ENCODE measurements at regions not wholly inside any gene's neighbourhood (a gene's known extent, or its start where the extent isn't known, plus 50 kb on each side); places are given as distances from the start of the nearest gene placed in this dataset.

DNA sequence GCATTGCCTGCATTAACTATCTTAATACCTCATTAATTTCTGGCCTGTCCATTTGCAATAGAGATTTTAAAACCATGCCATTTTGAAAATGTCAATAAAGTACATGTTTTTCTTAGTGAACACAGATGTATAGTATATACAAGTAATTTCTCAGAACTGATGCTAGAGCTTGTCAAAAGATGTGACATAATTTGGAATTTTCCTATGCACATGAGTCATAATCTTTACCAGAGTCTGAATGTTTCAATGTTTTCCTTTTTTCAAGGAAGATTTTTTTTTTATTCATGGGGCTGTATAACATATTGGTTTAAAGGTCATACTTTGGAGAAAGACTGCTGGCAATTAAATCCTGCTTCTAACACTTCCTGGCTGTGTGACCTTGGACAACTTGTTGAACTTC is 1347.5 kb upstream of the ADGRB3 start:
- Histone ChIP-seq H3K4me3 (replicated peaks in 1 of 3; ENCODE audit: insufficient read depth in 1 of 3, low read depth in 1 of 3, low read length in 3 of 3) (no peak overlapping the region), H2AFZ (ENCODE audit: low read depth, low read length) (no peak overlapping the region), H3K27ac (ENCODE audit: insufficient read depth, low read depth, low read length) (no peak overlapping the region), H3K4me2 (ENCODE audit: insufficient read depth, low read length) (no peak overlapping the region), H3K79me2 (ENCODE audit: control insufficient read depth, insufficient read depth, low read length) (no peaks in the 10 kb centered on the region), H3K9me3 (replicated peaks; ENCODE audit: control insufficient read depth, insufficient read depth, low read length) (no peaks in the 10 kb centered on the region), H3K36me3 (ENCODE audit: control insufficient read depth in 2 of 2, extremely low read depth in 1 of 2, insufficient read depth in 2 of 2, low read length in 2 of 2) (no peaks in the 10 kb centered on the region), H3K27me3 (ENCODE audit: control insufficient read depth in 2 of 2, insufficient read depth in 2 of 2, low read length in 2 of 2) (no peaks in the 10 kb centered on the region), H3K9me1 (replicated peaks; ENCODE audit: control insufficient read depth, extremely low read depth, insufficient read depth, low read length) (no peaks in the 10 kb centered on the region), H3K4me1 (ENCODE audit: control insufficient read depth, extremely low read depth, insufficient read depth, low read length) (no peaks in the 10 kb centered on the region), H4K20me1 (replicated peaks; ENCODE audit: control insufficient read depth, extremely low read depth, insufficient read depth, low read length) (no peaks in the 10 kb centered on the region), H3K9ac (replicated peaks; ENCODE audit: extremely low read depth, insufficient read depth, low read length) (no peak overlapping the region)
- CTCF ChIA-PET = no interaction called here
- no TSS peak for BruUV-seq (replicated peaks)
- POLR2A ChIA-PET = no interaction called here
- intact Hi-C loops (cut with micrococcal nuclease) = no loop called here
- DNase-seq (ENCODE audit: low read depth, low spot score) (no peak), FAIRE-seq (no peak)
- dilution Hi-C loops (cut with MboI; ENCODE audit: extremely low pct_ligation_motif_present, low sequenced_read_pairs) = no loop called here
- TF ChIP-seq FOS (IDR thresholded peaks at IDR 0.05; ENCODE audit: borderline replicate concordance, insufficient read depth, low read length) (no peak), MYC (IDR thresholded peaks at IDR 0.05; ENCODE audit: low read depth, low read length) (no peak), CTCF (IDR thresholded peaks at IDR 0.05; ENCODE audit: extremely low read depth in 1 of 2, insufficient read depth in 1 of 2, low read depth in 1 of 2, low read length in 2 of 2) (no peak), MAX (IDR thresholded peaks at IDR 0.05; ENCODE audit: insufficient read depth, insufficient read length) (no peak), POLR2AphosphoS5 (IDR thresholded peaks at IDR 0.05; ENCODE audit: insufficient read depth, low read depth, low read length) (no peak)

GRCh38 chr6:67285770-67286495 is 1349.1 kb upstream of the ADGRB3 start:
- Histone ChIP-seq H4K20me1 (replicated peaks; ENCODE audit: control insufficient read depth, extremely low read depth, insufficient read depth, low read length) (no peaks in the 10 kb centered on the region), H3K9me1 (replicated peaks; ENCODE audit: control insufficient read depth, extremely low read depth, insufficient read depth, low read length) (no peaks in the 10 kb centered on the region), H3K27ac (ENCODE audit: insufficient read depth, low read depth, low read length) (no peak overlapping the region), H3K4me2 (ENCODE audit: insufficient read depth, low read length) (no peak overlapping the region), H3K9me3 (replicated peaks; ENCODE audit: control insufficient read depth, insufficient read depth, low read length) (no peaks in the 10 kb centered on the region), H3K36me3 (ENCODE audit: control insufficient read depth in 2 of 2, extremely low read depth in 1 of 2, insufficient read depth in 2 of 2, low read length in 2 of 2) (no peaks in the 10 kb centered on the region), H3K9ac (replicated peaks; ENCODE audit: extremely low read depth, insufficient read depth, low read length) (no peak overlapping the region), H3K4me1 (ENCODE audit: control insufficient read depth, extremely low read depth, insufficient read depth, low read length) (no peaks in the 10 kb centered on the region), H2AFZ (ENCODE audit: low read depth, low read length) (no peak overlapping the region), H3K4me3 (replicated peaks in 1 of 3; ENCODE audit: insufficient read depth in 1 of 3, low read depth in 1 of 3, low read length in 3 of 3) (no peak overlapping the region), H3K79me2 (ENCODE audit: control insufficient read depth, insufficient read depth, low read length) (no peaks in the 10 kb centered on the region), H3K27me3 (ENCODE audit: control insufficient read depth in 2 of 2, insufficient read depth in 2 of 2, low read length in 2 of 2) (no peaks in the 10 kb centered on the region)
- TF ChIP-seq GATA2 (IDR thresholded peaks at IDR 0.05; ENCODE audit: insufficient read depth, insufficient read length, low read depth, low read length) (no peak), FOS (IDR thresholded peaks at IDR 0.05; ENCODE audit: borderline replicate concordance, insufficient read depth, low read length) (no peak), MYC (IDR thresholded peaks at IDR 0.05; ENCODE audit: low read depth, low read length) (no peak), MAX (IDR thresholded peaks at IDR 0.05; ENCODE audit: insufficient read depth, insufficient read length) (no peak), POLR2A (IDR thresholded peaks at IDR 0.05; ENCODE audit: low read depth, low read length) (no peak), POLR2AphosphoS5 (IDR thresholded peaks at IDR 0.05; ENCODE audit: insufficient read depth, low read depth, low read length) (no peak), CTCF (IDR thresholded peaks at IDR 0.05; ENCODE audit: extremely low read depth in 1 of 2, insufficient read depth in 1 of 2, low read depth in 1 of 2, low read length in 2 of 2) (no peak), JUN (IDR thresholded peaks at IDR 0.05; ENCODE audit: borderline replicate concordance, insufficient read depth, insufficient read length, low read depth) (no peak)
- dilution Hi-C loops (cut with MboI; ENCODE audit: extremely low pct_ligation_motif_present, low sequenced_read_pairs) (no loop called here), intact Hi-C loops (cut with micrococcal nuclease) (no loop called here)
- FAIRE-seq = no peak
- ChIA-PET CTCF (no interaction called here), POLR2A (no interaction called here)
- DNase-seq (ENCODE audit: low read depth, low spot score) = no peak
- BruUV-seq (replicated peaks) = no TSS peak

Data from endothelial cell of umbilical vein (primary cell).